HG02870 (cell line): ENCODE measurements at regions not wholly inside any gene's neighbourhood (a gene's known extent, or its start where the extent isn't known, plus 50 kb on each side); places are given as distances from the start of the nearest gene placed in this dataset.
"Not testable (repeated sequence)": the region's sequence is repeated elsewhere in the genome, so short reads cannot be mapped to it uniquely, and the experiment has no call there.

ENCODE experiments used
- ATAC-seq: cut with Tn5 transposase; IDR thresholded peaks from one replicate; pipeline ENCODE4 v1.9.1; 2021; ENCODE audit warnings: mild to moderate bottlenecking, moderate library complexity; ENCODE audit not compliant: unreplicated experiment

GRCh38 chr18:21928925-21929324 lies 188.3 kb downstream of the MIB1 start:
- ATAC-seq, result no peak

- no peak for ATAC-seq
Measured at GRCh38 chr18:21930177-21930576, 189.6 kb downstream of the MIB1 start.

- ATAC-seq, result no peak
Measured at GRCh38 chr18:21933931-21934765, 193.6 kb downstream of the MIB1 start.

GRCh38 chr18:21934766-21935015 lies 194.1 kb downstream of the MIB1 start:
- ATAC-seq, result no peak

- ATAC-seq, result no peak
Measured at GRCh38 chr18:21943456-21943855, 202.9 kb downstream of the MIB1 start.

GRCh38 chr18:21949326-21950015 lies 208.9 kb downstream of the MIB1 start:
- ATAC-seq, result no peak

GRCh38 chr18:21955757-21956652 lies 213.4 kb upstream of the GATA6 start:
- ATAC-seq, result peak; percentile 98

- no peak for ATAC-seq
Measured at GRCh38 chr18:21958263-21958662, 211.1 kb upstream of the GATA6 start.

- no peak for ATAC-seq
Measured at GRCh38 chr18:21958707-21959450, 210.5 kb upstream of the GATA6 start.

GRCh38 chr18:21960189-21960588 lies 209.2 kb upstream of the GATA6 start:
- ATAC-seq, result no peak

- ATAC-seq, result no peak
Measured at GRCh38 chr18:21963336-21963735, 206.1 kb upstream of the GATA6 start.

- ATAC-seq, result no peak
Measured at GRCh38 chr18:21968338-21968737, 201.1 kb upstream of the GATA6 start.

GRCh38 chr18:21972281-21972680 lies 197.1 kb upstream of the GATA6 start:
- no peak for ATAC-seq

- not testable (repeated sequence) for ATAC-seq
Measured at GRCh38 chr18:21975954-21976353, 193.4 kb upstream of the GATA6 start.

GRCh38 chr18:21978546-21979170 lies 190.7 kb upstream of the GATA6 start:
- no peak for ATAC-seq

GRCh38 chr18:21979171-21979560 lies 190.2 kb upstream of the GATA6 start:
- no peak for ATAC-seq

GRCh38 chr18:21979759-21980158 lies 189.6 kb upstream of the GATA6 start:
- no peak for ATAC-seq

- no peak for ATAC-seq
Measured at GRCh38 chr18:21980744-21981143, 188.6 kb upstream of the GATA6 start.

- ATAC-seq, result not testable (repeated sequence)
Measured at GRCh38 chr18:21981489-21981888, 187.9 kb upstream of the GATA6 start.

GRCh38 chr18:21991081-21991534 lies 178.3 kb upstream of the GATA6 start:
- no peak for ATAC-seq
